ENCODE measurements at regions not wholly inside any gene's neighbourhood (a gene's known extent, or its start where the extent isn't known, plus 50 kb on each side); places are given as distances from the start of the nearest gene placed in this dataset.

DNA sequence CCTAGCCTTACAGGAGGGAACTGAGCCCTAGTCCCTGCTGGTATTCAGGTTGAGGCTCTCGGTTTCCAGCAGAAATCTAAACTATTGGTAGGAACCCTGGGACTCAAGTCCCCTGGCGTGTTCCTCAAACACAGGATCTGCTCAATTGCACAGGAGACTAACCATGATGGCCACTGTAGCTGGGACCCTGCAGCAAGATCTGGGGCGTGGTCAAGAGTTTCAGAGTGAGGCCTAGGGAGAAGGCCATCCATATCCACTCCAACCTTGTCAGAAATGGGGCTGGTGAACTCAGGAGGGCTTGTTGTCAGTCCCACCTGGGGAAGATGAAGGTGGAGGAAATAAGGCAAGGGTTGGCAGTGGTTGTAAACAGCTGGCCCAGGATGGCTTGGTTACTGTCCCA lies 49.9 kb upstream of the PAX6 start:
- Mint-ChIP-seq H3K9me3 (no peaks in the 10 kb centered on the region), H3K36me3 (ENCODE audit: low read depth) (no peaks in the 10 kb centered on the region), H3K4me1 (ENCODE audit: low read depth) (no peaks in the 10 kb centered on the region), H3K4me3 (no peak overlapping the region), H3K27me3 (peaks cover 25% of the 10 kb centered on the region), H3K27ac (no peak overlapping the region)
- ATAC-seq = no peak
- DNase-seq = no peak
- ChIA-PET CTCF (interaction anchor here (1.6 kb wide), 1 partner anchor 10 kb away, joined by 9 read pairs; no protein-coding TSS in a partner anchor), POLR2A (no interaction called here)
- TF ChIP-seq, protein P1, sequence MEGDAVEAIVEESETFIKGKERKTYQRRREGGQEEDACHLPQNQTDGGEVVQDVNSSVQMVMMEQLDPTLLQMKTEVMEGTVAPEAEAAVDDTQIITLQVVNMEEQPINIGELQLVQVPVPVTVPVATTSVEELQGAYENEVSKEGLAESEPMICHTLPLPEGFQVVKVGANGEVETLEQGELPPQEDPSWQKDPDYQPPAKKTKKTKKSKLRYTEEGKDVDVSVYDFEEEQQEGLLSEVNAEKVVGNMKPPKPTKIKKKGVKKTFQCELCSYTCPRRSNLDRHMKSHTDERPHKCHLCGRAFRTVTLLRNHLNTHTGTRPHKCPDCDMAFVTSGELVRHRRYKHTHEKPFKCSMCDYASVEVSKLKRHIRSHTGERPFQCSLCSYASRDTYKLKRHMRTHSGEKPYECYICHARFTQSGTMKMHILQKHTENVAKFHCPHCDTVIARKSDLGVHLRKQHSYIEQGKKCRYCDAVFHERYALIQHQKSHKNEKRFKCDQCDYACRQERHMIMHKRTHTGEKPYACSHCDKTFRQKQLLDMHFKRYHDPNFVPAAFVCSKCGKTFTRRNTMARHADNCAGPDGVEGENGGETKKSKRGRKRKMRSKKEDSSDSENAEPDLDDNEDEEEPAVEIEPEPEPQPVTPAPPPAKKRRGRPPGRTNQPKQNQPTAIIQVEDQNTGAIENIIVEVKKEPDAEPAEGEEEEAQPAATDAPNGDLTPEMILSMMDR (IDR thresholded peaks at IDR 0.05) = no peak
- intact Hi-C loops (cut with micrococcal nuclease) = no loop called here
